HepG2 (cell line): ENCODE measurements at regions not wholly inside any gene's neighbourhood (a gene's known extent, or its start where the extent isn't known, plus 50 kb on each side); places are given as distances from the start of the nearest gene placed in this dataset.

Experiments
- ETS1 ChIP-seq: sonication (generic); formaldehyde crosslinking; IDR thresholded peaks from 2 replicates; pipeline ENCODE4 v1.4.0; 2020; ENCODE audit warnings: missing genetic modification reagents
- JUN ChIP-seq: sonication (generic); formaldehyde crosslinking; IDR thresholded peaks from 2 replicates; pipeline ENCODE4 v1.4.0; 2020; ENCODE audit warnings: mild to moderate bottlenecking, missing genetic modification reagents

- TF ChIP-seq ETS1 (CRISPR knock-in tag) (no peak), JUN (no peak)
Observed at GRCh38 chr3:103499132-103499900, 1064.5 kb downstream of the ZPLD1 start.
